HG03108 (cell line): ENCODE measurements at regions not wholly inside any gene's neighbourhood (a gene's known extent, or its start where the extent isn't known, plus 50 kb on each side); places are given as distances from the start of the nearest gene placed in this dataset.

ENCODE experiments used
- ATAC-seq: cut with Tn5 transposase; IDR thresholded peaks from one replicate; pipeline ENCODE4 v1.9.1; 2021; ENCODE audit warnings: moderate library complexity; ENCODE audit not compliant: unreplicated experiment

- ATAC-seq = no peak
These were observed 210.0 kb upstream of the KITLG start for GRCh38 chr12:88790231-88790630.

GRCh38 chr12:88784166-88784565 lies 203.9 kb upstream of the KITLG start:
- no peak for ATAC-seq

GRCh38 chr12:88782351-88782750 lies 202.1 kb upstream of the KITLG start:
- ATAC-seq = no peak

GRCh38 chr12:88781909-88782308 lies 201.6 kb upstream of the KITLG start:
- no peak for ATAC-seq

GRCh38 chr12:88778064-88778463 lies 197.8 kb upstream of the KITLG start:
- ATAC-seq = no peak

- ATAC-seq = no peak
These were observed 195.5 kb upstream of the KITLG start for GRCh38 chr12:88775742-88776151.

GRCh38 chr12:88767699-88768098 lies 187.4 kb upstream of the KITLG start:
- ATAC-seq = no peak

GRCh38 chr12:88764781-88765480 lies 184.7 kb upstream of the KITLG start:
- ATAC-seq = no peak

- ATAC-seq = no peak
These were observed 183.3 kb upstream of the KITLG start for GRCh38 chr12:88763536-88764100.

- ATAC-seq = no peak
These were observed 177.9 kb upstream of the KITLG start for GRCh38 chr12:88758176-88758575.

- ATAC-seq = no peak
These were observed 176.6 kb upstream of the KITLG start for GRCh38 chr12:88756917-88757316.

- no peak for ATAC-seq
These were observed 175.9 kb upstream of the KITLG start for GRCh38 chr12:88756153-88756552.

GRCh38 chr12:88753707-88754106 lies 173.4 kb upstream of the KITLG start:
- no peak for ATAC-seq

GRCh38 chr12:88753066-88753465 lies 172.8 kb upstream of the KITLG start:
- ATAC-seq = no peak

- ATAC-seq = no peak
These were observed 171.9 kb upstream of the KITLG start for GRCh38 chr12:88752183-88752582.

- ATAC-seq = no peak
These were observed 170.7 kb upstream of the KITLG start for GRCh38 chr12:88750867-88751543.

- no peak for ATAC-seq
These were observed 166.1 kb upstream of the KITLG start for GRCh38 chr12:88746386-88746785.

- ATAC-seq = no peak
These were observed 163.8 kb upstream of the KITLG start for GRCh38 chr12:88743946-88744685.

GRCh38 chr12:88737838-88738472 lies 157.7 kb upstream of the KITLG start:
- no peak for ATAC-seq

- ATAC-seq = no peak
These were observed 155.8 kb upstream of the KITLG start for GRCh38 chr12:88736031-88736430.

- no peak for ATAC-seq
These were observed 152.7 kb upstream of the KITLG start for GRCh38 chr12:88733008-88733407.
